ENCODE measurements at regions not wholly inside any gene's neighbourhood (a gene's known extent, or its start where the extent isn't known, plus 50 kb on each side); places are given as distances from the start of the nearest gene placed in this dataset.

- TF ChIP-seq, protein P1, sequence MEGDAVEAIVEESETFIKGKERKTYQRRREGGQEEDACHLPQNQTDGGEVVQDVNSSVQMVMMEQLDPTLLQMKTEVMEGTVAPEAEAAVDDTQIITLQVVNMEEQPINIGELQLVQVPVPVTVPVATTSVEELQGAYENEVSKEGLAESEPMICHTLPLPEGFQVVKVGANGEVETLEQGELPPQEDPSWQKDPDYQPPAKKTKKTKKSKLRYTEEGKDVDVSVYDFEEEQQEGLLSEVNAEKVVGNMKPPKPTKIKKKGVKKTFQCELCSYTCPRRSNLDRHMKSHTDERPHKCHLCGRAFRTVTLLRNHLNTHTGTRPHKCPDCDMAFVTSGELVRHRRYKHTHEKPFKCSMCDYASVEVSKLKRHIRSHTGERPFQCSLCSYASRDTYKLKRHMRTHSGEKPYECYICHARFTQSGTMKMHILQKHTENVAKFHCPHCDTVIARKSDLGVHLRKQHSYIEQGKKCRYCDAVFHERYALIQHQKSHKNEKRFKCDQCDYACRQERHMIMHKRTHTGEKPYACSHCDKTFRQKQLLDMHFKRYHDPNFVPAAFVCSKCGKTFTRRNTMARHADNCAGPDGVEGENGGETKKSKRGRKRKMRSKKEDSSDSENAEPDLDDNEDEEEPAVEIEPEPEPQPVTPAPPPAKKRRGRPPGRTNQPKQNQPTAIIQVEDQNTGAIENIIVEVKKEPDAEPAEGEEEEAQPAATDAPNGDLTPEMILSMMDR (IDR thresholded peaks at IDR 0.05; ENCODE audit: low read depth, low read length), result no peak
These were observed 129.4 kb upstream of the BASP1 start for GRCh38 chr5:17088051-17088450.

DNA sequence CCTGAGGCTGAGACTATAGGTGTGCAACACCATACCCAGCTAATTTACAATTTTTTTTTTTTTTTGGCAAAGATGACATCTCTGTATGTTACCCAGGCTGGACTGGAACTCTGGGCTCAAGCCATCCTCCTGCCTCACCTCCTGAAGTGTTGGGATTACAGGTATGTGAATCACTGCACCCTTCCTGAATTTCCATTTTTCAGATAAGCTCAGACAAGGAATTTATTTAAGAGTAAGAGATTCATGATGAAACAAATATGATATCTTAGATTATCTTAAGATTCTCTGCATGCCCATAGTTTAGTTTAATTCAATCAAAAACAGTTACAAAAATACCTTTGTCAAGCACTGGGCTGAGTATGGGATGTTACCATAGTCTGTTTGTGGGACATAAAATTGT is 128.4 kb upstream of the BASP1 start:
- TF ChIP-seq, protein P1 (IDR thresholded peaks at IDR 0.05; ENCODE audit: low read depth, low read length), result no peak
- H3K4me3 ChIP-seq (ENCODE audit: low read depth, low read length), result no peak overlapping the region

More at GRCh38 chr5:17088051-17088450, 129.4 kb upstream of the BASP1 start:
- no peak overlapping the region for H3K4me3 ChIP-seq (ENCODE audit: low read depth, low read length)

DNA sequence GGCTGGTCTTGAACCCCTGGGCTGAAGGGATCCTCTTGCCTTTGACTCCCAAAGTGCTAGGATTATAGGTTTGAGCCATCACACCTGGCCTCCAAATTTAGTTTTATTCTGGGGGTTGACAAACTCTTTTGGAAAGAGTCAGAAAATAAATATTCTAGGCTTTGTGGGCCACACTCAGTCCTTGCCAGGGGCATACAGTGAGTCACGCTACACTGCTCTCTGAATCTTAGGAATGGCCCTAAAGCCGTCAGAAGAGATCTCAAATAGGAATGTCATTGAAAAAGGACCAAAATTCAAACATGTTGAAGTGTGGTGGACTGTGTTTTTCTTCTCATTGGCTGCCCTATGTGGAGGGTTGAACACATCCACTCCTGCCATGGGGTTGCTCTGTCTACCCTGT is 127.7 kb upstream of the BASP1 start:
- no peak overlapping the region for H3K4me3 ChIP-seq (ENCODE audit: low read depth, low read length)
- TF ChIP-seq, protein P1 (IDR thresholded peaks at IDR 0.05; ENCODE audit: low read depth, low read length), result no peak

DNA sequence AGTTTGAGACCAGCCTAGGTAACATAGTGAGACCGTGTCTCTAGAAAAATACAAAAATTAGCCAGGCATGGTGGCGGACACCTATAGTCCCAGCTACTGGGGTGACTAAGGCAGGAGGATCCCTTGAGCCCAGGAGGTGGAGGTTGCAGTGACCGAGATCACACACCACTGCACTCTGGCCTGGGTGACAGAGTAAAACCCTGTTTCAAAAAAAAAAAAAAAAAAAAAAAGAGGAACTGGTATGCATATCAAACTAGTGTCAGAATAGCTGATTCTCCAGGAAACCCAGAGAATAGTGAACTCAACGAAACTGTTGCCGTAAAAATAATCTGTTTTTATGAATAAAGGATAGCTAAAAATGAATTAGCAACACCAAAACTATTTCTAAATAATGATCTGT is 126.6 kb upstream of the BASP1 start:
- TF ChIP-seq, protein P1 (IDR thresholded peaks at IDR 0.05; ENCODE audit: low read depth, low read length), result no peak
- H3K4me3 ChIP-seq (ENCODE audit: low read depth, low read length), result no peak overlapping the region

- H3K4me3 ChIP-seq (ENCODE audit: low read depth, low read length), result no peak overlapping the region
- TF ChIP-seq, protein P1 (IDR thresholded peaks at IDR 0.05; ENCODE audit: low read depth, low read length), result no peak
These were observed 122.6 kb upstream of the BASP1 start for GRCh38 chr5:17094830-17095229.

GRCh38 chr5:17096952-17097695 is 120.3 kb upstream of the BASP1 start:
- no peak overlapping the region for H3K4me3 ChIP-seq (ENCODE audit: low read depth, low read length)
- TF ChIP-seq, protein P1 (IDR thresholded peaks at IDR 0.05; ENCODE audit: low read depth, low read length), result no peak

DNA sequence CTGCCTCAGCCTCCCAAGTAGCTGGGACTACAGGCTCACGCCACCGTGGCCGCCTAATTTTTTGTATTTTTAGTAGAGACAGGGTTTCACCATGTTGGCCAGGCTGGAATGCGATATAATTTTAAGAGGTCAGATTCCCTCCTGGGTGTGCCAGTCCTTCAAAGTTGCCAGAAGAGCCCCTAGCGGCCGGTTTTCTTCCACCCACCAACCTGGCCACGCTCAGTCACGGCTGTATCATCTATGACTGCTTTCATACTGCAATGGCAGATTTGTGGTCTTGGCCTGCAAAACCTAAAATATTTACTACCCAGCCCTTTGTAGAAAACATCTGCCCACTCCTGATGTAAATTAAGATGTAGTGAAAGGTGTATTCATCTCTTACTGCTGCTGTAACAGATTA is 117.5 kb upstream of the BASP1 start:
- TF ChIP-seq, protein P1 (IDR thresholded peaks at IDR 0.05; ENCODE audit: low read depth, low read length), result no peak
- H3K4me3 ChIP-seq (ENCODE audit: low read depth, low read length), result no peak overlapping the region
